Body of pancreas (tissue), 4 donors: ENCODE measurements at regions not wholly inside any gene's neighbourhood (a gene's known extent, or its start where the extent isn't known, plus 50 kb on each side); places are given as distances from the start of the nearest gene placed in this dataset.

Experiments
- ATAC-seq: fragments of 150-250 bp; one replicate; pipeline ENCODE4 v1.9.1; 2016
- DNase-seq, 4 donors: peaks; one replicate each; pipeline ENCODE4 v3.0.0-alpha.2; 2019
- H3K27ac ChIP-seq, 4 donors: fragments of 200-600 bp; sonication (generic); 1 replicate in 3 of 4; 2 replicates in 1 of 4; pipeline versions ENCODE4 v1.5.1 to v1.6.1; 2016 to 2019; ENCODE audit warnings: mild to moderate bottlenecking in 1 of 4, mixed read lengths in 1 of 4, moderate library complexity in 1 of 4
- H3K27me3 ChIP-seq, 2 donors: fragments of 200-600 bp; sonication (generic); one replicate each; pipeline ENCODE4 v1.6.0; 2016; ENCODE audit warnings: mild to moderate bottlenecking in 1 of 2
- H3K36me3 ChIP-seq, 2 donors: fragments of 200-600 bp; sonication (generic); replicated peaks in 1 of 2; 2 replicates each; pipeline ENCODE4 v1.5.1; 2016; ENCODE audit warnings: low read depth in 2 of 2; ENCODE audit not compliant: insufficient read depth in 1 of 2
- H3K4me1 ChIP-seq: fragments of 200-600 bp; sonication (generic); one replicate; pipeline ENCODE4 v1.6.0; 2016
- H3K4me3 ChIP-seq, 2 donors: fragments of 200-600 bp; sonication (generic); 1 replicate in 1 of 2; 2 replicates in 1 of 2; pipeline ENCODE4 v1.5.1; 2016 to 2019
- H3K9me3 ChIP-seq, 3 donors: fragments of 200-600 bp; sonication (generic); 1 replicate in 2 of 3; 2 replicates in 1 of 3; pipeline ENCODE4 v1.5.1; 2016
- CTCF ChIP-seq, 7 experiments: fragments of 450-650 bp in 4 of 7; fragments of 200-600 bp in 3 of 7; sonication (generic) in 3 of 7; IDR thresholded peaks; one replicate each; pipeline ENCODE4 v1.5.1; 2016 to 2019; ENCODE audit warnings: antibody characterized with exemption in 7 of 7
- POLR2A ChIP-seq, 3 donors: fragments of 450-650 bp; IDR thresholded peaks; one replicate each; pipeline ENCODE4 v1.6.1; 2016; ENCODE audit warnings: antibody characterized with exemption in 3 of 3, mild to moderate bottlenecking in 2 of 3
- WGBS, 2 donors: methylation state at CpG; one replicate each; pipeline ENCODE4 v1.1.5; 2017; 5-methylcytosine and 5-hydroxymethylcytosine counted together
- intact Hi-C: fragments of 100-400 bp; cut with DNase I; formaldehyde crosslinking; loops from one replicate; pipeline ENCODE4 v1.15.1; 2023

GRCh38 chr2:144607891-144608521, 88.1 kb upstream of the ZEB2 start:
- Histone ChIP-seq H3K4me1 (no peaks in the 10 kb centered on the region), H3K36me3 (no peaks in the 10 kb centered on the region), H3K27ac (peak overlapping the region in 1 of 4 donors; percentile 71), H3K9me3 (no peaks in the 10 kb centered on the region), H3K27me3 (no peaks in the 10 kb centered on the region), H3K4me3 (no peak overlapping the region)
- no peak for ATAC-seq
- intact Hi-C loops, result no loop called here
- TF ChIP-seq POLR2A (IDR thresholded peaks at IDR 0.05), result peak in 1 of 3 donors; percentile 30
- TF ChIP-seq CTCF (IDR thresholded peaks at IDR 0.05), result no peak
- WGBS, 2 donors, result 64 to 70% methylated on average over 7 of the region's 7 CpGs
- DNase-seq, result peak in 1 of 4 donors; percentile 63

DNA sequence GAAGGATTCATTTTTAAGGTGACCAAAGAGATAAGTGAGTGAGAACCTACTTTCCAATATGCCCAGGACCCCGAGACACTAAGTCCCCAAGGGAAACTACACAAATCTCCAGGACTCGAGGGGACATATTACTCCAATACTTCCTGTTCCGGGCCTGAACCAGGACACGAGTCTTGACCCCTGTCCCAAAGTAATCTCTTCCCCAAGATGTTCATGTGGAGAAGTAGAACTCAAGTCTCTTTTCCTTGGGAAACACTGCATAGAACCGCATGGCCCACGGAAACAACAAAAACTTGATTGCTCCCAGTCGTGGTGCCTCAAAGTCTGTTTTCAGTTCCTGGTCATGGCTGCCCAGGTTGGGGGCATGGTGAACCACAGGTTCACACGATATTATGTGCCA, 87.2 kb upstream of the ZEB2 start:
- intact Hi-C loops, result no loop called here
- Histone ChIP-seq H3K4me3 (no peak overlapping the region), H3K36me3 (no peaks in the 10 kb centered on the region), H3K27me3 (no peaks in the 10 kb centered on the region), H3K27ac (peak overlapping the region in 1 of 4 donors; percentile 71), H3K4me1 (no peaks in the 10 kb centered on the region), H3K9me3 (no peaks in the 10 kb centered on the region)
- DNase-seq (no peak), ATAC-seq (no peak)
- TF ChIP-seq CTCF (IDR thresholded peaks at IDR 0.05) (no peak), POLR2A (IDR thresholded peaks at IDR 0.05) (no peak)
- 77 to 81% methylated on average over 8 of the region's 8 CpGs for WGBS, 2 donors

GRCh38 chr2:144606466-144607095, 86.7 kb upstream of the ZEB2 start:
- no peak for ATAC-seq
- Histone ChIP-seq H3K4me3 (no peak overlapping the region), H3K9me3 (no peaks in the 10 kb centered on the region), H3K27me3 (no peaks in the 10 kb centered on the region), H3K27ac (peak overlapping the region in 1 of 4 donors; percentile 71), H3K36me3 (no peaks in the 10 kb centered on the region), H3K4me1 (no peaks in the 10 kb centered on the region)
- TF ChIP-seq CTCF (IDR thresholded peaks at IDR 0.05) (no peak), POLR2A (IDR thresholded peaks at IDR 0.05) (no peak)
- 58 to 75% methylated on average over 1 of the region's 1 CpG for WGBS, 2 donors
- no peak for DNase-seq
- intact Hi-C loops, result no loop called here

DNA sequence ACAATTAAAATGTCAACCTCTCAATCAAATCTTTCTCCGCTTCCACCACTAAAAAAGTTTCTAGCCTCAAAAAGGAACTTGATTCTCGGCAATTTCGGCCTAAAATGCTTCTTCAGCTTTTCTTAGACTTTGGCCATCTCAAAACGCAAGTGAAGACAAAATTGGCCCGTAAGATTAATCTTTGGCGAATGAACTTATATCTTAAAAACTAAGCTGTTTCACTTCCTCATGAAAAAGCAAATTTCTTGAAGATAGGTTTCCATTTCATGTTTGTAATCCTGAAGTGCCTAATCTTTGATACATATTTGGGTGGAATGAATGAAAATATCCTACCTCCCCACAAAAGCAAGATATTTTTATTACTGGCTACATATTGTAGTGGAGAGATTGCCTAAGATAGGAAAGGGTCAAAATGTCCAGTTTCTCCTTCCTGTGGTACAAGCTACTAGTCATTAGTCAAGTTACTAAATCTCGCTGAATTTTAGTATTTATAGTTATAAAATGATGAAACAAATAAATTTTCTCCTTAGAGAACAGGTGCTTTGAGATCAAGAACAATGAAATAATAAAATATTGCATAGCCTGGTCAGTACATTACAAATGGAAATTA, 85.4 kb upstream of the ZEB2 start:
- H3K4me1 ChIP-seq, result no peaks in the 10 kb centered on the region
- peak overlapping the region in 1 of 4 donors; percentile 71 for H3K27ac ChIP-seq
- intact Hi-C loops, result no loop called here
- TF ChIP-seq POLR2A (IDR thresholded peaks at IDR 0.05) (no peak), CTCF (IDR thresholded peaks at IDR 0.05) (no peak)
- no peaks in the 10 kb centered on the region for H3K9me3 ChIP-seq
- ATAC-seq, result no peak
- peak in 1 of 4 donors; percentile 13 for DNase-seq
- H3K27me3 ChIP-seq, result no peaks in the 10 kb centered on the region
- H3K36me3 ChIP-seq, result no peaks in the 10 kb centered on the region
- H3K4me3 ChIP-seq, result no peak overlapping the region
- 67 to 75% methylated on average over 7 of the region's 7 CpGs for WGBS, 2 donors
